Epithelial cell of prostate (primary cell): ENCODE measurements at regions not wholly inside any gene's neighbourhood (a gene's known extent, or its start where the extent isn't known, plus 50 kb on each side); places are given as distances from the start of the nearest gene placed in this dataset.

Source experiments
- DNase-seq: peaks from one replicate; pipeline ENCODE4 v3.0.0-alpha.2; 2011; ENCODE audit warnings: low read depth, low spot score
- H3K27ac ChIP-seq: fragments of 450-650 bp; 2 replicates; pipeline ENCODE4 v1.5.1; 2017; ENCODE audit warnings: mild to moderate bottlenecking

DNA sequence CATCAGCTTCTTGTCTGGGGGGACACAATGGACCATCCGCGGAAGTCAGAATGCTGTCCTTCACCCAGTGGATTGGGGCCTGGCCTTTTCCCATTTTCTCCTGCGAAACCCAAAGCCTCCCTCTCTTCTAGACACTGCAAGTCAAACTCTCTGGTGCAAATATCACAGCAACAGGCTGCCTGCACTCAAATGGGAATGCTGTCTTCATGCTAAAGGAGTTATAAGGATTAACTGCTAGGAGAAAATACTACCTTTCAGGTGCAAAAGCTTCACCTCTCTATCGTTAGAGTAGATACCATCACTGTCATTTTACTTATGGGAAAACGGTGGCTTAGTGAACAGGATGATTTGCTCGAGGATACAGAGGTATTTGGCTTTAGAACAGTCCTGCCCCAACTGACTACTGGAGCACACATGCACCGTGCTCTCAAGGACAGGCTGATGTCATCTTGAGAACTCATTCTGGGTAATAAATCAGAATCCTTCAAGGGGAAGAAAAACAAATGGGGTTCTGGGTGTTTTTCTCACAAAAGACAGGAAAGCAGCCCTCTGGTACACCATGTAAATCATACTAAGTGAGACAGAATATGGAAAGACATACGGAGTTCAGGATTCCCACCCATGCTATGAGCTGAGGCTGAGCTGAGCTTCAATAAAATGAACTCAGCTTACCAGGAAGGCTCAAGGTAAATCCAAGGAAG is 100.9 kb downstream of the SAMD9 start:
- no peak for DNase-seq

DNA sequence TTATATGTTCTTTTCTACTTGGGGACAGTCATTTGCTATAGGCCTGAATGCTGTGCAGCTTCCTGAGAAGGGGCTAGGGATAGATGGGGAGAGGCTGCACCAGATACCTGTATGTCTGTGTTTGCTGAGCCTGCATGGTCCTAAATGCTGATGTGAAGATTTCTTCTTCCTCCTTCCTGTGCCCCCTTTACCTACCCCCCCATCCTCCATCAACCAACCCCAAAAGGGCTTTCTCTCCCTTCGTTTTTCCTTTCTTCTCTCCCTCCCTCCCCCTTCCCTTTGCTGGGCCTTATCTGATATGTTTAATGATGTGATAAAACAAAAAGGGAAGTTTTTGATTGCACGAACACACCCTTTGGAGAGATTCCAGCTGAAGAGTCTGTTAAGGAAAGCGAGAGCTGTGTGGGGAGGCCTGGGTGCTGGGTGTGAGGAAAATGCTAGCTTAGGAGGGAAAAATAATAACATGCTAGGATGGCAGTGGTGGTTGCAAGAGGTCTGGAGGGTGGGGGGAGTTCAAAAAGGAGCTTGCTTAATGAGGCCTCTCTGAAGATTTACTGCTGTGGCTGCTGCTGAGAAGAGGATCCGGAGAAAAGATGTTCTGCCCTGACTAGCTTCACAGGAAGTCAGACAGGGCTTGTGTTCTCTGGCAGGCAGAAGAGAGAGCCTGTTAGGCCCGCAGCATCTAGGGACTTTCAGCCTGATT is 101.8 kb downstream of the SAMD9 start:
- DNase-seq, result no peak
- H3K27ac ChIP-seq, result no peak overlapping the region

More for the DNA sequence above, 100.9 kb downstream of the SAMD9 start:
- H3K27ac ChIP-seq, result no peak overlapping the region

DNA sequence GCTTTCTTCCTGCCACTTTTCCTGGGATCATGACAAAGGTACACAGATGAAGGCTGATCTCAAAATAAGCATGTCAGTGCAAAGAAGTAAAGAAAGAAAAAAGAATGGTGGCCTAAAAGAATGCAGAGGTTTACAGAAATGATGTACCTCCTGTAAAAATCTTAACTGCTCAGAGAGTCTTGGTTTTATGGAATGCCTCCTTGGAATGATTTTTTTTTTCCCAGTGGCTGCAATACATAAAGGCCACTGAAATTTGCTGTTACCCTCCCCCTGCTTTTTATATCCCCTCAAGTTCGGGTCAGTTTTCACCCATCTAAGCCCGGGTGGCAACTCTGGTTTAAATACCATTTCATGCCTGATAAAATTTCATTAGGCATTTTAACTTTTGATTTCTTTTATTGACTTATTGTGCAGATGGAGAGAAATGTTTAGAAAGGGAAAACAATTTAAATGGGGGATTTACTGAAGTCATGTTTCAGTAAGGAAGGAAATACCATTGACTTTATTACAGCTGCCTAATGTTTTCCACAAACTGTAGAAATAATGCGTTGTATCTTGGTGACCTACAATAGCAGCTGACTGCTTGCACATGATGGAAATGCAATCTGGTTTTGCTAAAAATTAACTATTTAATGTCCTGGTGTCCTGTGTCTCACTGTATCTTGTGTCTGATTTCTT is 102.5 kb downstream of the SAMD9 start:
- DNase-seq, result no peak
- H3K27ac ChIP-seq, result no peak overlapping the region

DNA sequence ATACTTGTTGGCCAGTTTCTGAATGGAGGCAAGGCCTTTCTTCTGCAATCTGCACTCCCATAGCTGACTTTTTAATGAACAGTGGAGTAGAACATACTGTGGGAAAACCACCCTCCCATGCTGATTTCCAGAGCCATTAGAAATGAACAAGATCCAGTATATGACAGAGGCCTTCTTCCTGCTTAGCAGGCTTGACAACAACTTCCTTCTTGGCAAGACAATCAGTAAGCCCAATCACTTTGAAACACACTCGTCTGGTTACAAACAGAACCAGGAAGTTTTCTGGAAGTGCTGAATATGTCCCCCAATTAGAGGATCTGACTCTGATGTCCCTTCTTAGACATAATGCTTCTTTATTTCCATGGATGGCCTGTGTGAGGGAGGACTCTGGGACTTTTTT is 103.4 kb downstream of the SAMD9 start:
- DNase-seq, result peak; percentile 20
- no peak overlapping the region for H3K27ac ChIP-seq

DNA sequence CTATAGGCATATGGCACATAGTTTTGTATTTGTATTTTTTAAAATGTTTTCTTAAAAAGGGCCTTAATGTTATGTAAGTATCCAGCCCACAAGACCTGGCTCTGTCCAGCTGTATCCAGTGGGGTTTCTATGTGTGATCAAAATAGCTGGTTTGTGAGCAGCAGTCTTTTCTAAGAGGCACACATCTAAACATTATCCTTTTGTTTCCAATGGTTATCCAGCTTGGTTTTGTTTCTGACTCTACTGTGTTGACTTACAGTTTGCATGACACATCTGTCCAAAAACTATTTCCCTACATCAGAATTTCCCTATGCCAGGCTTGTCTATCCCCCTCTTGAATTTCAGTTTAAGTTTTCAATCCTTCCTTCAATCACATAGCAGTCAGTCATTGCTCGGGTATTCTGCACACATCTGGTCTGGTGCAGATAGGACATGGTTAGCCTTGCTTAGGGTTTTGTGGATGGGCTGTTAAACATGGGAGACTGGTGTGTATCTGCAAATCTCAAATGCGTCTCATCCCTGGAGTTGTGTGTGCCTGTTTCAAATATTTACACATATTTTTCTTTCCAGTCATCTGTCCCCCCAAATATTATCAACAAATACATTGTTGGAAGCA is 104.2 kb downstream of the SAMD9 start:
- no peak for DNase-seq
- H3K27ac ChIP-seq, result no peak overlapping the region

DNA sequence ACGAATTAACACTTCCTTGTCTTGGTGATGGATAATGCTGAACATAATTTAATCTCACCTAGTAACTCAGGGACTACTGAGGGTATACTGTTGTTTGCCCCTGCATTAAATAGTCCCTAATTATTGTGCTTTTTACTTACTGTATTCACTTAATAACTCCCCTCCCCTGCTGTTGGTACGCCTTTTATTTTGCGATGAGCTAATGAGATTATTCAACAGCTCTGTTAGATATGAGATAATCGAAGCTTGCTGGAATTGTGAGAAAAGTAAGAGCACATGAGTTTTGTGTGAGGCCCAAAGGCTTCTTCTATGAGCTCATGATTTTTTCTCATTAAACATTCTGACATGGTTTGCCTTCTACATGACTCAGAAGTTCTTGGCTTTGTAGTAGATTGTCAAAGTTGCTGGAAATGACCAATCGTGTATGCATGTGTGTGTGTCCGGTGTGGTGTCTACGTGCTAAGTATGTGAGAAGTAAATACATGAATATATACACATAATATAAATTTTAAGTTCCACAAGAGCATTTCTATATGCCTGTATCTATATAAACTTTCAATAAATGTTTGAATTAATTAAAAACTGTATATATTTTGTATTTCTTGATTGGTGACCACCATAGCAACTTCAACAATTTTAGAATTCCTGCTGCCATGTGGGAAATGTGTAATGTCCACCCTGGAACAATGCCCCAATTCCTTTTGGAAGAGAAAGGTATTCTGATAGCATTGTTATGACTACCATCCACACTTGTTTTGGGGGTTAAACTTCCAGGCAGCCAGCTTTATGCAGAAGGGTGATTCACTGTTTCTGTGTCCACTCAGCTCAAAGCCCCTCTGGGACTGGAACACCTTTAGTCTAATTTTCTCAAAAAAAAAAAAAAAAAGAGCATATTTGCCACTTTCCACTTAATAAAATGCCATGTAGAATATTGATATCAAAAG is 106.2 kb downstream of the SAMD9 start:
- DNase-seq, result peak; percentile 45
- H3K27ac ChIP-seq, result no peak overlapping the region

DNA sequence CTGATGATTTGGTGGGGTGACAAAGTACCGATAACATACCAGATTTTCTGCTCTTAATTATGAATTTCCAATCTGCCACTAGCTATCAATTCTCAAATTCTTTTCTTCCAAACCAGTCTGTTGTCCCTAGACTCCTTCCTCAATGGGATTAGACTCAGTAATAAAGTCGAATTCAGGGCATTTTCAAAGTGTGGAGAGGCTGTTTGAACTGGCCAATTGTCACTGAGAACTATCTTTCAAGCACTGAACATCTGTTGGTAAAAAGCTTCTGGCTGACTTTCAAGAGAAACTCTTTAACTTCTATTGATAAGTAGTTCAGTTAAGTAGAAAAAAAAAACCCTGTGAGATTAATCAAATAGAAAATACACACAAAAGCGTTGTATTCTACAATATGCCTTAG is 108.9 kb downstream of the SAMD9 start:
- DNase-seq, result no peak
- H3K27ac ChIP-seq, result no peak overlapping the region

DNA sequence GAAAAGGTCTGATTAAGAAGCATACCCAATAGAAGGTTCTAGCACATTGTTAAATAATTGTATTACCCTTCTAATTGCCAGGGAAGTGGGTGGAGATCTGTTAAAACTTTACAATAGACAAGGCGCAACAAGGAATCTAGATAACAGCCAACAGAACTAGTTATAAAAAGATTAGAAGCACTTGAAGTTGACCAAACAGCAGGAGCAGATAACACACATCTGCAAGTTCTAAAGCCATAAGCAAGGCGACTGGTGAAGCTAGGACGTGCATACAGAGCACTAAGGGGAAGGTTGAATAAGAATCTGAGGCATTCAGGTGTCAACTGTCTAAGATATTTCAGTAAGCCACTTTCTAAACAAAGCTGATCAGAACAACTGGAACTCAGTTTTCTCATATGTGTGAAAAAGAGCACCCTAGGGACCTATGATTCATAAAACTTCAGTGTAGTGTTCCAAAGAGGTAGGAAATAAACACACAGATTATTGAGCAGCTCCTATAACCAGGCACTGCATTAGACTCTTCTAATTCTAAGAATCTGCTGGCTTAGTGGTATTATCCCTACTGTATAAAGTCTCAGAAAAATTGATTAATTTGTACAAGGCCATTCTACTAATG is 111.2 kb downstream of the SAMD9 start:
- no peak for DNase-seq
- H3K27ac ChIP-seq, result no peak overlapping the region

DNA sequence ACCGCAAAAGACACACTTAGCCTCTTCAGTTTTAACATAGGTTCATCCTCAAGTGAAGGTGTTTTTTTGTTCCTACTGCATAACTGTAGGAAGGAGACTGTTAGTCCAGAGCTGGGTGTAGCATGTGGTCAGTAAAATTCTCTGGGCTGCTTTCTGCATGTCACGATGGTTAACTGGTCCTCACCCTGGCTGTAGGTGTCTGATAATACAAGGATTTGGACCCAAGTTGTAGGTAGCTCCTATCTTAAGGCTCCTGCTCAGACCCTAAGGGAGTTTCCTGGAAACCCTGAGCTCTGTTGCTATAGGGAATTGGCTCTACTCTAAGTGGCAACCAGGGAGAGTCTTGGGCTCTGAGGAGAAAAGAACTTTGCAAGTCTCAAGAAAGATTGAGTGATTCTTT is 112.9 kb downstream of the SAMD9 start:
- DNase-seq, result no peak
- H3K27ac ChIP-seq, result no peak overlapping the region

DNA sequence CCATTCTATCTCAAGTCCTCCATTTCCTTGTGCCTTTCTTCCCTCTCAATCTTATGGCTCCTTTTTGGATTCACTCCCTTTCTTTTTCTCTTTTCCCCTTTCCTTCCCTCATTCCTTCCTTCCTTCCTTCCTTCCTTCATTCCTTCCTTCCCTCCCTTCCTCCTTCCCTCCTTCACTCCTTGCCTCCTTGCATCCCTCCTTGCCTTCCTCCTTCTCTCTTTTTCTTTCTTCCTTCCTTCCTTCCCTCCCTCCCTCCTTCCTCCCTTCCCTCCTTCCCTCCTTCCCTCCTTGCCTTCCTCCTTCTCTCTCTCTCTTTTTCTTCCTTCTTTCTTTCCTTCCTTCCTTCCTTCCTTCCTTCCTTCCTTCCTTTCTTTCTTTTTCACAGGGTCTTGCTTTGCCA is 120.1 kb downstream of the SAMD9 start:
- H3K27ac ChIP-seq, result no peak overlapping the region
- no peak for DNase-seq

DNA sequence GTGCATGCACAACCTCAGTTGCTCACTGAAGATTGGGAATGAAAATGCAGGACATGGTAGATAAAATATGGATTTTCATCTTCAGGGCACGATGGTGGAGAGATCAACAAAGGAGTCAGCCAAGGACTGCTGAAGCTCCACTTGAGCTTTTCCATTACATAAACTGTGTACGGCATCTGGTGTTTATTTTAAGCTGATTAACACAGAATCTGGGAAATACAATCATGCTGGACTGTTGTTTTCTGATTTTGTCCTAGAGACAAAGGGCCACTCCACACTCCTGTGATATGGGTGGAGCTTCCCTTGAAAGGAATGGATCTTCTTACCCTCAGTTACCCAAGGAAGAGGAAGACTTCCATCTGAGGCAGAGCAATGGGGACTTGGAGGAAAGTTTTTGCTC is 120.6 kb downstream of the SAMD9 start:
- no peak overlapping the region for H3K27ac ChIP-seq
- no peak for DNase-seq

DNA sequence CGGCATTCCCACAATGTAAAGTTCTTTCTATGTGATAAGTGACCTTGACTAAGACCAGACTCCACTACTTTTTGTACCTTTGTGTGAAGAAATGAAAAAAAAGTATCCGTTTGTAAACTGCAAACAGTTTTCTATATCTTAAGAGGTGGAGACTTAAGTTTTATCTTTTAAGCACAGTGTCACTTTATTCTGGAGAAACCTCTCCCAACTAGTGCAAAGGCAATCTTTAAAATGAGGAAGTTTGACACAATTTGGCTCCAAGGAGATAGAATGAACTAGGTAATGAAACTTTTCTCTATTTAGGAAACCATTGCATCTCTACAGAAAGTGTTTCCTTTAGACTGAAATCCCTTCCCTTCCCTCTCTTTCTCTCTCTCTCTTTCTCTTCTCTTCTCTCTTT is 122.9 kb downstream of the SAMD9 start:
- H3K27ac ChIP-seq, result no peak overlapping the region
- DNase-seq, result no peak

DNA sequence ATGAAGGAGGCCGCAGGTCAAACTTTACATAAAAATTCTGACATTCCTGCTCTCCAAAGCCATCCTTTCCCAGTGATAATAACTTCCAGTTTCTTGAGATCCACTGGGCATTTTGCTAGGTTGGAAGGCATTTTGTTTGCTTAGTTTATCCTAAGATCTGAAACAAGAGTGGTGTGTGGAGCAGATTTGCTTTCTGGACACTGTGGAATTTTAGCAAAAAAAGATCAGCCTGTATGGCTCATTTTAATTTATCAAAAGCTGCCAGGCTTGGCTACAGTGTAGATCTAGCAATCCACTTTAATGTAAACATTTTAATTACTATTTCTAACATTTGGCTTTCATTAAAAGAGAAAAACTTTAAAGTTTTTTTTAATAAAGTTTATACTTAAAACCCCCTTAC is 124.8 kb downstream of the SAMD9 start:
- no peak overlapping the region for H3K27ac ChIP-seq
- DNase-seq, result no peak

DNA sequence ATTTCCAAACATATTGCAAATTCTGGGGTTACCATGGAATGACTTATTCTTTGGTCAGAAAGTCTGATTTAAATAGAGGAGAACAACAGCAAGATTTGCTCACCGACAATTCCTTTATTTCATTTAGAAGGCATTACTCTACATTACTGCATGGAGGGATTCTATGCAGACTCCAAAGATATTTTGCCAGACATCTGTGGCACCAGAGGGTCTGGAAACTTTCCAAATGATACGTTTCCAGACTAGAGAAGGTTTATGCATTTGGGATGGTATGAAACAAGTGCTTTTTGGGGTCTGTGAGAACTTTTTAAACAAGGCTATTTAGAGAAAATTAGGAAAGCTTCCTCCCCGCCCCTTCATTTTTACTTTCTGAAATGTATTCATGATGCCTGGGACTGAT is 125.3 kb downstream of the SAMD9 start:
- no peak overlapping the region for H3K27ac ChIP-seq
- no peak for DNase-seq

DNA sequence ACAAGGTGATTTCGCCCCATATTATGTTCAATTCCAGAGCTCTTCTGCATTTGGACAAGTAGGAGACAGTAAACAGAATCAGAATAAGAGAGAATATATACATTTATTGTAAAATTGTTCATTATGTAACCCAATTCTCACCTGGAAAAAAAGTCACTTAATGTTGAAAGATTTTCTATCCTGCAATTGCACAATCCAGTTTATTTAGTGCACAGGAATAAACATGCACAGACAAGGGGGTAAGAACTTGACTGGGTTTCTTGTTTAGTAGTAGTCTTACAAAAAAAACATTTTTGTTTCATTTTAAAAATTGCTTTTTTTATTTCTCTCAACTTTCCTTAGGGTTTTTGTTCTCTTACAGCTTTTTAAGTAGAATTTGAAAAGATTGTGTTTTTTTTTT is 126.6 kb downstream of the SAMD9 start:
- DNase-seq, result no peak
- H3K27ac ChIP-seq, result no peak overlapping the region

DNA sequence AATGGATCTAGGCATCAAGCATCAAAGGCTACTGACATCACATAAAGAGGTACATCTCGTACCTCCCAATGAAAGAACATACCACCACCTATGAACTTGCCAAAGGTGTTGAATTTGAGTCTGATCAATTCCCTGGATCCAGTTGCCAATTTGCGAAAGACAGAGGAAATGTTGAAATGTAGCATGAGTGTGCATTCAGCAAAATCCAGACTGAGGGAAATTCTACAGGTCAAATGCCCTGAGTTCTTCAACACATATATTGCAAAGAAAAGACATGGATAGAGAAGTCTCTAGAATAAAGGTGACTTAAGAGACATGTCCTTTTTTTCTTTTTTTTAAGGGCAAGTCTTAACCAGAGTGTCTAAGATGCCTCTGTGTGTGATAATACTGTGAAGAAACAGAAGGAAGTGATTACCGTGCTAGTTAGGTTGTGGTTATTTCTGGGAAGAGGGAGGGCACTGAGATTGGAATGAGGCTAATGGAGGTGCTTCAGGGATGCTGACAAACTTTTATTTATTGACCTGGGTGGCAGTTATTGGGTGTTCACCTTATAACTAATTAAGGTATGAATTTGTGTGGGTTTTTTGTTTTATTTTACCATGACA is 128.7 kb downstream of the SAMD9 start:
- H3K27ac ChIP-seq, result no peak overlapping the region
- no peak for DNase-seq

DNA sequence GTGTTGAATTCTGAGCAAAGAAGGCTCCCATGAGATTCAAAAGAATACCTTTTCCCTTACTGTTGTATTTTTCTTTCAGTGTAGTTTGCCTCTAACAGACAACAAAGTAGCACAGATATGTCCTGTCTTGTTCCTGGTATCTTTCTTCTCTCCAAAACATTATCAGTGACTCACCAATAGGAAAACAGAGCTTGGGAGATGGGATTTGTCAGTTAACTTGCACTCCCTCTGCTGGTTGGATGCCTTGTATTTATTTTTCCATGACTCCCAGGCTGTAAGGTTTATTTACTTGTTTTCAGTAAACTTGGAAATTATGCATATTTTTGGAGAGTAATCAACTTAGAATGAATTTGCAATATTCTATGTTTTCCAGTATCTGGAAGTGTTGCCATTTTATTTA is 129.7 kb downstream of the SAMD9 start:
- peak; percentile 57 for DNase-seq
- H3K27ac ChIP-seq, result peak overlapping the region; percentile 55

DNA sequence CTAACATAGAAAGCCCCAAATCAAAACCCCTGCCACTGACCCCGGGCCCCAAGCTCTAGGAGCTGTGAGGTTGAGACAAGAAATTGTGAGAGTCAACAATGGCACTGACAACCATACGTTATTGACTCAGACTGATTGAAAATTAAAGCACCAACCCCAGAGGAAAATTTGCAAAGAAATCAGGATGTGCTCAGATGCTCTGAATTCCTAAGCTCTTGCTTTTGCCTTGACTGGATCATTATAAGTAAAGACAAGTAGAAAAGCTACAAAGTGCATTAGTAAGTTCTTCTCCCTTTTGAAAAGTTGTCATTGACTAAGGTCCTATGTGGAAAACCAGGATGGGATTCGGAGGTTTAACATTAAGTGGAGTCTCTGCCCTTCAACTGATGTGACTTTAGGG is 130.2 kb downstream of the SAMD9 start:
- no peak for DNase-seq
- peak overlapping the region; percentile 55 for H3K27ac ChIP-seq

DNA sequence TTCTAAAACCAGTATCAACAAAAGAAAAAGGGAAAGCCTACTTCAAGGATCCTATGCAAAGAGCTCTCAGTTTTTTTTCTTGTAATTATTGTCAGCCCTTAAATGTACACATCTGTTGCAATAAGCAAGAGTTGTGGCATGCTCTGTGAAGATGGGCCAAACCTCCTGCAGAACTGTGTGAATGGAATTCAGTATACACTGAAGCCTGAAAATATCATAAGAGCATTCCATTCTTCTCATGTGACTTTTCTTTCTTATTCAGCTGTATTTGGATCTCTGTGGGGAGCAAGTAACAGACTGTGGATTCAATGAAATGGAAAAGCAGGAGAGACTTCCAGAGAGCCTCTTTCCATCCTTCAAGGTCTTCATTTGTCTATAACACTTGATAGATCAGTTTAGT is 130.7 kb downstream of the SAMD9 start:
- peak overlapping the region; percentile 55 for H3K27ac ChIP-seq
- no peak for DNase-seq
